Natural killer cell (primary cell): ENCODE measurements at regions not wholly inside any gene's neighbourhood (a gene's known extent, or its start where the extent isn't known, plus 50 kb on each side); places are given as distances from the start of the nearest gene placed in this dataset.

ENCODE experiments used
- ATAC-seq, 3 donors: fragments of 150-1000 bp in 2 of 3; fragments of 200-7000 bp in 1 of 3; cut with Tn5 transposase; 1 replicate in 1 of 3; 2 replicates in 2 of 3; pipeline ENCODE4 v1.10.0; 2021; ENCODE audit warnings: mild to moderate bottlenecking in 2 of 3, moderate library complexity in 2 of 3
- DNase-seq, 2 donors: peaks; one replicate each; pipeline versions ENCODE4 v3.0.0 to v3.0.0-alpha.2; 2013 to 2021; ENCODE audit warnings: mixed read lengths in 1 of 2
- H3K27ac ChIP-seq: one replicate; pipeline ENCODE4 v1.5.1; 2013; ENCODE audit warnings: mild to moderate bottlenecking, low read length
- H3K27me3 ChIP-seq: one replicate; pipeline ENCODE4 v1.6.1; 2013; ENCODE audit warnings: low read length; ENCODE audit not compliant: control insufficient read depth, insufficient read depth
- H3K36me3 ChIP-seq: one replicate; pipeline ENCODE4 v1.6.1; 2013; ENCODE audit warnings: low read length; ENCODE audit not compliant: control insufficient read depth, insufficient read depth
- H3K4me1 ChIP-seq: one replicate; pipeline ENCODE4 v1.6.1; 2013; ENCODE audit warnings: low read length; ENCODE audit not compliant: control insufficient read depth, insufficient read depth
- H3K4me3 ChIP-seq: one replicate; pipeline ENCODE4 v1.5.1; 2013; ENCODE audit warnings: low read length
- H3K9me3 ChIP-seq: one replicate; pipeline ENCODE4 v1.6.1; 2013; ENCODE audit warnings: low read length; ENCODE audit not compliant: control insufficient read depth, insufficient read depth
- H3K27ac Mint-ChIP-seq, 2 donors: one replicate each; pipeline ENCODE4 v1.8.0; 2022; ENCODE audit warnings: mild to moderate bottlenecking in 2 of 2, mixed read lengths in 2 of 2, moderate library complexity in 1 of 2
- H3K27me3 Mint-ChIP-seq, 2 donors: one replicate each; pipeline ENCODE4 v1.8.0; 2022; ENCODE audit warnings: low read depth in 2 of 2, mixed read lengths in 2 of 2
- H3K36me3 Mint-ChIP-seq: one replicate; pipeline ENCODE4 v1.8.0; 2022; ENCODE audit warnings: mixed read lengths
- H3K4me1 Mint-ChIP-seq, 2 donors: one replicate each; pipeline ENCODE4 v1.8.0; 2022; ENCODE audit warnings: mixed read lengths in 2 of 2
- H3K4me3 Mint-ChIP-seq: one replicate; pipeline ENCODE4 v1.8.0; 2022; ENCODE audit warnings: mild to moderate bottlenecking, moderate library complexity, mixed read lengths
- H3K9me3 Mint-ChIP-seq, 2 donors: one replicate each; pipeline ENCODE4 v1.8.0; 2022; ENCODE audit warnings: mixed read lengths in 2 of 2
- CTCF ChIP-seq: fragments of 200-600 bp; IDR thresholded peaks from one replicate; pipeline ENCODE4 v1.8.0; 2022; ENCODE audit warnings: antibody characterized with exemption
- WGBS: methylation state at CpG from one replicate; pipeline ENCODE4 v1.1.7; 2013; ENCODE audit warnings: missing lambda C conversion rate; ENCODE audit not compliant: insufficient coverage; 5-methylcytosine and 5-hydroxymethylcytosine counted together
- intact Hi-C: fragments of 100-400 bp; cut with micrococcal nuclease; formaldehyde crosslinking; loops from one replicate; pipeline ENCODE4 v1.14.2; 2022

- WGBS = 78% methylated on average over 22 of the region's 22 CpGs
- Histone ChIP-seq H3K36me3 (no peaks in the 10 kb centered on the region), H3K9me3 (no peaks in the 10 kb centered on the region), H3K4me3 (no peak overlapping the region), H3K27me3 (no peaks in the 10 kb centered on the region), H3K4me1 (no peaks in the 10 kb centered on the region), H3K27ac (no peak overlapping the region)
- H3K36me3 Mint-ChIP-seq = no peaks in the 10 kb centered on the region
- no peak overlapping the region for H3K4me3 Mint-ChIP-seq
- no peak for TF ChIP-seq CTCF
- no peak for ATAC-seq
- H3K27ac Mint-ChIP-seq = no peak overlapping the region
- H3K9me3 Mint-ChIP-seq = no peaks in the 10 kb centered on the region
- peaks cover 5 to 13% of the 10 kb centered on the region in 2 donors for H3K27me3 Mint-ChIP-seq
- intact Hi-C loops = no loop called here
- no peak for DNase-seq
- H3K4me1 Mint-ChIP-seq = no peaks in the 10 kb centered on the region
Measured at GRCh38 chr13:21894703-21895699, 224.1 kb downstream of the FGF9 start.

GRCh38 chr13:21895779-21896178 is 224.9 kb downstream of the FGF9 start:
- H3K4me3 ChIP-seq = no peak overlapping the region
- Mint-ChIP-seq H3K36me3 (no peaks in the 10 kb centered on the region), H3K9me3 (no peaks in the 10 kb centered on the region), H3K4me1 (no peaks in the 10 kb centered on the region), H3K27me3 (peaks cover 5 to 13% of the 10 kb centered on the region in 2 donors), H3K27ac (no peak overlapping the region), H3K4me3 (no peak overlapping the region)
- WGBS = 69% methylated on average over 3 of the region's 4 CpGs
- ATAC-seq = no peak
- intact Hi-C loops = no loop called here
- no peaks in the 10 kb centered on the region for H3K27me3 ChIP-seq
- H3K27ac ChIP-seq = no peak overlapping the region
- no peaks in the 10 kb centered on the region for H3K4me1 ChIP-seq
- TF ChIP-seq CTCF = no peak
- no peak for DNase-seq
- H3K36me3 ChIP-seq = no peaks in the 10 kb centered on the region
- H3K9me3 ChIP-seq = no peaks in the 10 kb centered on the region

DNA sequence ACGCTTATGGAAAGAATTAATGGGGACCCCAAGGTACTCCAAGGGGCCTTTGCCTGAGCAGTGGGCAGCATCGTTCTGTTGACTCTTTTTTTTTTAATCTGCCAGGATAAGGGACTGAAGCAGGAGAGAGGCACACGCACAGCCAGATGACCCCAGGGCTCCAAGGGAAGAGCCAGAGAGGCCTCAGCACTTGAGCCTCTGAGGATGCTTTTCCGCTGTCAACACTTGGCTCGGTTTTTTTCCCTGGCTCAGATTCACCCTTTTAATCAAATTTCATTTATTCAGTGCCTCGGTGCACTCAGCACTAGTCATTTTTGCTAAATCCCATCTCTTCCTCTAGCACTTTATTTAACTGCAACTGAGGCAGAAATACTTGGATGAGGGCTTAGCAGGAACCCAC is 226.3 kb downstream of the FGF9 start:
- H3K4me3 Mint-ChIP-seq = no peak overlapping the region
- Histone ChIP-seq H3K36me3 (no peaks in the 10 kb centered on the region), H3K27me3 (no peaks in the 10 kb centered on the region), H3K9me3 (no peaks in the 10 kb centered on the region), H3K27ac (no peak overlapping the region), H3K4me1 (no peaks in the 10 kb centered on the region), H3K4me3 (no peak overlapping the region)
- no peak overlapping the region for H3K27ac Mint-ChIP-seq
- intact Hi-C loops = no loop called here
- peaks cover 5 to 13% of the 10 kb centered on the region in 2 donors for H3K27me3 Mint-ChIP-seq
- H3K4me1 Mint-ChIP-seq = no peaks in the 10 kb centered on the region
- no peaks in the 10 kb centered on the region for H3K36me3 Mint-ChIP-seq
- no peak for DNase-seq
- H3K9me3 Mint-ChIP-seq = no peaks in the 10 kb centered on the region
- WGBS = 76% methylated on average over 6 of the region's 6 CpGs
- ATAC-seq = no peak
- no peak for TF ChIP-seq CTCF
